ENCODE measurements at regions not wholly inside any gene's neighbourhood (a gene's known extent, or its start where the extent isn't known, plus 50 kb on each side); places are given as distances from the start of the nearest gene placed in this dataset.

DNA sequence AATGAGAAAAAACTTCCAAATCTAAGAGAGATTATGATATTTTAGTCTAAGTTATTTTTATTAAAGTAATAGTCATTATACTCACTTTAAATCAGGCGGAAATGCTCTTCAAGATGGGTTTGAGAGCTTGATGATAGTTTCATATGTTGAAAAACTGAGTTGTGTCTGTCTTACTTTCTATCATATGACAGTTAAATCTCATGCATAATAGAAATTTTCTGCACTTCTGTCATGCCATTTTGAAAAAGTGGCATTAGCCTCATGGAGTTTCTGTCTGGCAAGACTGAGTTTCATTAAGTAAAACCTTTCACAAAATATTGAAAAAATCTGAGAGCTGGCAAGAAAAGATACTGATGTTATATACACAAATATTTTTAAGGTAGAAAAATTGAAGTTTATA is 511.8 kb downstream of the EPHA3 start:
- TF ChIP-seq, protein P1, sequence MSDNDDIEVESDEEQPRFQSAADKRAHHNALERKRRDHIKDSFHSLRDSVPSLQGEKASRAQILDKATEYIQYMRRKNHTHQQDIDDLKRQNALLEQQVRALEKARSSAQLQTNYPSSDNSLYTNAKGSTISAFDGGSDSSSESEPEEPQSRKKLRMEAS (IDR thresholded peaks at IDR 0.05) = no peak
- TF ChIP-seq, protein P2, sequence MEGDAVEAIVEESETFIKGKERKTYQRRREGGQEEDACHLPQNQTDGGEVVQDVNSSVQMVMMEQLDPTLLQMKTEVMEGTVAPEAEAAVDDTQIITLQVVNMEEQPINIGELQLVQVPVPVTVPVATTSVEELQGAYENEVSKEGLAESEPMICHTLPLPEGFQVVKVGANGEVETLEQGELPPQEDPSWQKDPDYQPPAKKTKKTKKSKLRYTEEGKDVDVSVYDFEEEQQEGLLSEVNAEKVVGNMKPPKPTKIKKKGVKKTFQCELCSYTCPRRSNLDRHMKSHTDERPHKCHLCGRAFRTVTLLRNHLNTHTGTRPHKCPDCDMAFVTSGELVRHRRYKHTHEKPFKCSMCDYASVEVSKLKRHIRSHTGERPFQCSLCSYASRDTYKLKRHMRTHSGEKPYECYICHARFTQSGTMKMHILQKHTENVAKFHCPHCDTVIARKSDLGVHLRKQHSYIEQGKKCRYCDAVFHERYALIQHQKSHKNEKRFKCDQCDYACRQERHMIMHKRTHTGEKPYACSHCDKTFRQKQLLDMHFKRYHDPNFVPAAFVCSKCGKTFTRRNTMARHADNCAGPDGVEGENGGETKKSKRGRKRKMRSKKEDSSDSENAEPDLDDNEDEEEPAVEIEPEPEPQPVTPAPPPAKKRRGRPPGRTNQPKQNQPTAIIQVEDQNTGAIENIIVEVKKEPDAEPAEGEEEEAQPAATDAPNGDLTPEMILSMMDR (IDR thresholded peaks at IDR 0.05; ENCODE audit: low read depth, low read length, missing input control) = no peak
- TF ChIP-seq TAF1 (conservative IDR thresholded peaks at IDR 0.05) = no peak
- no peak for TF ChIP-seq RXRA (IDR thresholded peaks at IDR 0.05)
- TF ChIP-seq, protein P3, sequence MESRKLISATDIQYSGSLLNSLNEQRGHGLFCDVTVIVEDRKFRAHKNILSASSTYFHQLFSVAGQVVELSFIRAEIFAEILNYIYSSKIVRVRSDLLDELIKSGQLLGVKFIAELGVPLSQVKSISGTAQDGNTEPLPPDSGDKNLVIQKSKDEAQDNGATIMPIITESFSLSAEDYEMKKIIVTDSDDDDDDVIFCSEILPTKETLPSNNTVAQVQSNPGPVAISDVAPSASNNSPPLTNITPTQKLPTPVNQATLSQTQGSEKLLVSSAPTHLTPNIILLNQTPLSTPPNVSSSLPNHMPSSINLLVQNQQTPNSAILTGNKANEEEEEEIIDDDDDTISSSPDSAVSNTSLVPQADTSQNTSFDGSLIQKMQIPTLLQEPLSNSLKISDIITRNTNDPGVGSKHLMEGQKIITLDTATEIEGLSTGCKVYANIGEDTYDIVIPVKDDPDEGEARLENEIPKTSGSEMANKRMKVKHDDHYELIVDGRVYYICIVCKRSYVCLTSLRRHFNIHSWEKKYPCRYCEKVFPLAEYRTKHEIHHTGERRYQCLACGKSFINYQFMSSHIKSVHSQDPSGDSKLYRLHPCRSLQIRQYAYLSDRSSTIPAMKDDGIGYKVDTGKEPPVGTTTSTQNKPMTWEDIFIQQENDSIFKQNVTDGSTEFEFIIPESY (IDR thresholded peaks at IDR 0.05) = no peak
- TF ChIP-seq, protein P4, sequence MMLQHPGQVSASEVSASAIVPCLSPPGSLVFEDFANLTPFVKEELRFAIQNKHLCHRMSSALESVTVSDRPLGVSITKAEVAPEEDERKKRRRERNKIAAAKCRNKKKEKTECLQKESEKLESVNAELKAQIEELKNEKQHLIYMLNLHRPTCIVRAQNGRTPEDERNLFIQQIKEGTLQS (IDR thresholded peaks at IDR 0.05) = no peak
- no peak for TF ChIP-seq YY1 (IDR thresholded peaks at IDR 0.05)
- TF ChIP-seq, protein P5, sequence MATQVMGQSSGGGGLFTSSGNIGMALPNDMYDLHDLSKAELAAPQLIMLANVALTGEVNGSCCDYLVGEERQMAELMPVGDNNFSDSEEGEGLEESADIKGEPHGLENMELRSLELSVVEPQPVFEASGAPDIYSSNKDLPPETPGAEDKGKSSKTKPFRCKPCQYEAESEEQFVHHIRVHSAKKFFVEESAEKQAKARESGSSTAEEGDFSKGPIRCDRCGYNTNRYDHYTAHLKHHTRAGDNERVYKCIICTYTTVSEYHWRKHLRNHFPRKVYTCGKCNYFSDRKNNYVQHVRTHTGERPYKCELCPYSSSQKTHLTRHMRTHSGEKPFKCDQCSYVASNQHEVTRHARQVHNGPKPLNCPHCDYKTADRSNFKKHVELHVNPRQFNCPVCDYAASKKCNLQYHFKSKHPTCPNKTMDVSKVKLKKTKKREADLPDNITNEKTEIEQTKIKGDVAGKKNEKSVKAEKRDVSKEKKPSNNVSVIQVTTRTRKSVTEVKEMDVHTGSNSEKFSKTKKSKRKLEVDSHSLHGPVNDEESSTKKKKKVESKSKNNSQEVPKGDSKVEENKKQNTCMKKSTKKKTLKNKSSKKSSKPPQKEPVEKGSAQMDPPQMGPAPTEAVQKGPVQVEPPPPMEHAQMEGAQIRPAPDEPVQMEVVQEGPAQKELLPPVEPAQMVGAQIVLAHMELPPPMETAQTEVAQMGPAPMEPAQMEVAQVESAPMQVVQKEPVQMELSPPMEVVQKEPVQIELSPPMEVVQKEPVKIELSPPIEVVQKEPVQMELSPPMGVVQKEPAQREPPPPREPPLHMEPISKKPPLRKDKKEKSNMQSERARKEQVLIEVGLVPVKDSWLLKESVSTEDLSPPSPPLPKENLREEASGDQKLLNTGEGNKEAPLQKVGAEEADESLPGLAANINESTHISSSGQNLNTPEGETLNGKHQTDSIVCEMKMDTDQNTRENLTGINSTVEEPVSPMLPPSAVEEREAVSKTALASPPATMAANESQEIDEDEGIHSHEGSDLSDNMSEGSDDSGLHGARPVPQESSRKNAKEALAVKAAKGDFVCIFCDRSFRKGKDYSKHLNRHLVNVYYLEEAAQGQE (IDR thresholded peaks at IDR 0.05) = no peak
- TF ChIP-seq FOXA1 (IDR thresholded peaks at IDR 0.05) = no peak
- no peak for TF ChIP-seq RAD21 (IDR thresholded peaks at IDR 0.05)
- TF ChIP-seq JUND (IDR thresholded peaks at IDR 0.05) = no peak
